ENCODE measurements at regions not wholly inside any gene's neighbourhood (a gene's known extent, or its start where the extent isn't known, plus 50 kb on each side); places are given as distances from the start of the nearest gene placed in this dataset.

DNA sequence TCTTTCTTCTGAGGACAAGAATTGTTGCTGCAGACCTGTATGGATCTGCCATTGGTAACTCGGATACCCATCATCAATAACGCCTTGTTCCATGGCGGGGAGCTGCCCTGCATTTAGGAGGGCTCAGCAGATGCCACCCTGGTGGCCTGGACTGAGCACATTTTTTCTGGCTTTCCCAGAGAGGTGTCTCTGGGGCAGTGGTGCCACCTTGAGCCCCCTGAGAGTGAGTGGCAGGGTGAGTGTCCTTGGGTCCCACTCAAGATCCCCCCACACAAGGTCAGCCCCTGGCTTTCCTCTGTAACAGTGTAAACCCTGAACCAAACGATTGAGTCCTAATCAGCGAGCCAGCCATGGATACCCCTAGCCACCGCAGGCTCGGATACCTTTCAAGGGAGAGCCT is 258.6 kb downstream of the GLRX3 start:
- Histone ChIP-seq H3K4me3 (ENCODE audit: insufficient read depth in 1 of 2, low read depth in 1 of 2, low read length in 2 of 2) (no peak overlapping the region), H3K79me1 (replicated peaks; ENCODE audit: low read length, poor library complexity, severe bottlenecking) (no peaks in the 10 kb centered on the region), H2BK12ac (ENCODE audit: low read length in 2 of 2) (no peak overlapping the region), H3K18ac (ENCODE audit: low read depth in 1 of 2, low read length in 2 of 2) (no peak overlapping the region), H3K4me2 (ENCODE audit: low read length, poor library complexity, severe bottlenecking) (no peak overlapping the region), H3K9me3 (ENCODE audit: control insufficient read depth, low read length) (peaks cover 24% of the 10 kb centered on the region), H3K14ac (ENCODE audit: low read length in 2 of 2) (no peak overlapping the region), H3K4me1 (ENCODE audit: control insufficient read depth, insufficient read depth, low read depth, low read length) (no peaks in the 10 kb centered on the region), H3K36me3 (ENCODE audit: control insufficient read depth in 1 of 2, insufficient read depth in 2 of 2, low read depth in 1 of 2, low read length in 2 of 2) (no peaks in the 10 kb centered on the region), H2BK15ac (ENCODE audit: low read depth, poor library complexity, severe bottlenecking) (no peak overlapping the region), H2AFZ (ENCODE audit: low read depth, low read length) (no peak overlapping the region), H4K8ac (ENCODE audit: low read length) (no peak overlapping the region), H2AK5ac (ENCODE audit: low read length, severe bottlenecking) (no peak overlapping the region), H3K9ac (ENCODE audit: low read length) (no peak overlapping the region), H2BK5ac (ENCODE audit: low read depth, low read length, poor library complexity, severe bottlenecking) (no peak overlapping the region), H4K91ac (ENCODE audit: low read length) (no peak overlapping the region), H2BK120ac (ENCODE audit: low read depth, low read length) (no peak overlapping the region), H3K4ac (ENCODE audit: low read depth in 1 of 2, low read length in 2 of 2) (no peak overlapping the region), H3K27ac (ENCODE audit: low read length, poor library complexity, severe bottlenecking) (no peak overlapping the region), H3K27me3 (ENCODE audit: control insufficient read depth in 1 of 2, insufficient read depth in 1 of 2, low read length in 2 of 2) (no peaks in the 10 kb centered on the region), H3K23ac (ENCODE audit: low read length in 2 of 2) (no peak overlapping the region)
- no peak for DNase-seq
- WGBS = 71% methylated on average over 7 of the region's 7 CpGs

DNA sequence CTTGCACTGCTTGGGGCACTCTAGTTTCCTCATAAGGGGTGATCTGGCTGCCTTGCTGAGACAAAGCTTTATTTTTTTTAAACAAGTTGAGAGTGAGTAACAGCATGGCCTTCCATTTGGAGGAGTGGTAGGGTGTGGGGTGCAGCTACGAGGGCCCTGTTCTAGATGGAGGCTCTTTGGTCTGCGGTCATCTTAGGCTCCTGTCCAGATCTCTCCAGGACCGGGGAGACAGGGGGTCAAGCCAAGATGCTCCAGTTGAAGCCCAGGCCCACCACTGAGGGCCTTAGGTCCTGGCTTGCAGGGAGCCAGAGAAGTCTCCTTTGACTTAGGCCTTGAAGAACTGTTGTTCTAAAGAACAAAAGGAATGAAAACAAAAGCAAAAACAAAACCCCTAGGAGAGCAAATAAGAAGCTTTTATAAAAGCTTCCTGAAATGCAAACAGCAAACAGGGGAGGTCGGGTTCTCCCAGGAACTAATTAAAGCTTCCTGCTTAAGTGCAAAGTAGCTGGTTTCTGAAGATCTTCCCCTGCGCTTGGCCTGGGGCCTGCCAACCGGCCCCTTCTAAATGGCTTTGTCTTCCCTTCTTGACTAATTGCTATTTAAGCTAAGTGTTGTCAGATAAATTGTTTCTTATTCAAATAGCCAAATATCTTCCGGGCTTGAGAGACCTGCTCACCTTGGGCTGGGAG is 259.2 kb downstream of the GLRX3 start:
- no peak overlapping the region for H2BK5ac ChIP-seq (ENCODE audit: low read depth, low read length, poor library complexity, severe bottlenecking)
- no peak overlapping the region for H4K91ac ChIP-seq (ENCODE audit: low read length)
- H3K9ac ChIP-seq (ENCODE audit: low read length) = no peak overlapping the region
- no peak overlapping the region for H3K4ac ChIP-seq (ENCODE audit: low read depth in 1 of 2, low read length in 2 of 2)
- H3K4me3 ChIP-seq (ENCODE audit: insufficient read depth in 1 of 2, low read depth in 1 of 2, low read length in 2 of 2) = no peak overlapping the region
- 73% methylated on average over 6 of the region's 7 CpGs for WGBS
- H3K27me3 ChIP-seq (ENCODE audit: control insufficient read depth in 1 of 2, insufficient read depth in 1 of 2, low read length in 2 of 2) = no peaks in the 10 kb centered on the region
- no peak overlapping the region for H3K27ac ChIP-seq (ENCODE audit: low read length, poor library complexity, severe bottlenecking)
- H2AFZ ChIP-seq (ENCODE audit: low read depth, low read length) = no peak overlapping the region
- no peak overlapping the region for H2BK15ac ChIP-seq (ENCODE audit: low read depth, poor library complexity, severe bottlenecking)
- H2BK12ac ChIP-seq (ENCODE audit: low read length in 2 of 2) = no peak overlapping the region
- no peak overlapping the region for H3K23ac ChIP-seq (ENCODE audit: low read length in 2 of 2)
- no peak overlapping the region for H2AK5ac ChIP-seq (ENCODE audit: low read length, severe bottlenecking)
- no peak overlapping the region for H3K18ac ChIP-seq (ENCODE audit: low read depth in 1 of 2, low read length in 2 of 2)
- no peaks in the 10 kb centered on the region for H3K36me3 ChIP-seq (ENCODE audit: control insufficient read depth in 1 of 2, insufficient read depth in 2 of 2, low read depth in 1 of 2, low read length in 2 of 2)
- no peak for DNase-seq
- no peak overlapping the region for H2BK120ac ChIP-seq (ENCODE audit: low read depth, low read length)
- no peak overlapping the region for H4K8ac ChIP-seq (ENCODE audit: low read length)
- peaks cover 23% of the 10 kb centered on the region for H3K9me3 ChIP-seq (ENCODE audit: control insufficient read depth, low read length)
- H3K14ac ChIP-seq (ENCODE audit: low read length in 2 of 2) = no peak overlapping the region
- no peaks in the 10 kb centered on the region for H3K4me1 ChIP-seq (ENCODE audit: control insufficient read depth, insufficient read depth, low read depth, low read length)
- no peaks in the 10 kb centered on the region for H3K79me1 ChIP-seq (replicated peaks; ENCODE audit: low read length, poor library complexity, severe bottlenecking)
- H3K4me2 ChIP-seq (ENCODE audit: low read length, poor library complexity, severe bottlenecking) = no peak overlapping the region

DNA sequence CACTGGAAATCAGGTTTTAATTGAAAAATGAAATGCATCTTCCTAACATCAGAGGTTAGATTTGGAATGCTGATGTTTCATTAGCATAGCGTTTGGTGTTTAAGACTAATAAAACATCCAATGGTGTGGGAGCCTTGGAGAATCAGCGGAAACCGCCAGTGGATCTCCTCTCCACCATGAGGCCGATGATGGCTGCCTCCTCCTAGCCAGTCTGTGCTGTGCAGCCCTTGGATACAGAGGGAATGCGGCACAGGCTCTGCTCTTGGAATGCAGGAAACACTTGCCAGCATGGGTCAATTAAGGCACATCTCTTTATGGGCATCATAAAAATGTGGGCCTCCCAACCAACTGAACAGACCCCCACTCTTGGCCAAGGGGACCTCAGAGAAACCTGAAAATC is 259.9 kb downstream of the GLRX3 start:
- H3K4me3 ChIP-seq (ENCODE audit: insufficient read depth in 1 of 2, low read depth in 1 of 2, low read length in 2 of 2) = no peak overlapping the region
- no peak overlapping the region for H3K9ac ChIP-seq (ENCODE audit: low read length)
- H4K8ac ChIP-seq (ENCODE audit: low read length) = no peak overlapping the region
- no peak overlapping the region for H2BK15ac ChIP-seq (ENCODE audit: low read depth, poor library complexity, severe bottlenecking)
- H3K9me3 ChIP-seq (ENCODE audit: control insufficient read depth, low read length) = peaks cover 21% of the 10 kb centered on the region
- H2AFZ ChIP-seq (ENCODE audit: low read depth, low read length) = no peak overlapping the region
- no peak overlapping the region for H3K4me2 ChIP-seq (ENCODE audit: low read length, poor library complexity, severe bottlenecking)
- no peak overlapping the region for H3K23ac ChIP-seq (ENCODE audit: low read length in 2 of 2)
- H3K79me1 ChIP-seq (replicated peaks; ENCODE audit: low read length, poor library complexity, severe bottlenecking) = no peaks in the 10 kb centered on the region
- no peaks in the 10 kb centered on the region for H3K27me3 ChIP-seq (ENCODE audit: control insufficient read depth in 1 of 2, insufficient read depth in 1 of 2, low read length in 2 of 2)
- H3K36me3 ChIP-seq (ENCODE audit: control insufficient read depth in 1 of 2, insufficient read depth in 2 of 2, low read depth in 1 of 2, low read length in 2 of 2) = no peaks in the 10 kb centered on the region
- 90% methylated on average over 5 of the region's 5 CpGs for WGBS
- no peak overlapping the region for H3K27ac ChIP-seq (ENCODE audit: low read length, poor library complexity, severe bottlenecking)
- H3K4ac ChIP-seq (ENCODE audit: low read depth in 1 of 2, low read length in 2 of 2) = no peak overlapping the region
- H3K4me1 ChIP-seq (ENCODE audit: control insufficient read depth, insufficient read depth, low read depth, low read length) = no peaks in the 10 kb centered on the region
- no peak overlapping the region for H3K14ac ChIP-seq (ENCODE audit: low read length in 2 of 2)
- no peak overlapping the region for H2BK5ac ChIP-seq (ENCODE audit: low read depth, low read length, poor library complexity, severe bottlenecking)
- no peak overlapping the region for H3K18ac ChIP-seq (ENCODE audit: low read depth in 1 of 2, low read length in 2 of 2)
- no peak overlapping the region for H2BK12ac ChIP-seq (ENCODE audit: low read length in 2 of 2)
- no peak overlapping the region for H4K91ac ChIP-seq (ENCODE audit: low read length)
- no peak overlapping the region for H2BK120ac ChIP-seq (ENCODE audit: low read depth, low read length)
- H2AK5ac ChIP-seq (ENCODE audit: low read length, severe bottlenecking) = no peak overlapping the region
- DNase-seq = no peak

DNA sequence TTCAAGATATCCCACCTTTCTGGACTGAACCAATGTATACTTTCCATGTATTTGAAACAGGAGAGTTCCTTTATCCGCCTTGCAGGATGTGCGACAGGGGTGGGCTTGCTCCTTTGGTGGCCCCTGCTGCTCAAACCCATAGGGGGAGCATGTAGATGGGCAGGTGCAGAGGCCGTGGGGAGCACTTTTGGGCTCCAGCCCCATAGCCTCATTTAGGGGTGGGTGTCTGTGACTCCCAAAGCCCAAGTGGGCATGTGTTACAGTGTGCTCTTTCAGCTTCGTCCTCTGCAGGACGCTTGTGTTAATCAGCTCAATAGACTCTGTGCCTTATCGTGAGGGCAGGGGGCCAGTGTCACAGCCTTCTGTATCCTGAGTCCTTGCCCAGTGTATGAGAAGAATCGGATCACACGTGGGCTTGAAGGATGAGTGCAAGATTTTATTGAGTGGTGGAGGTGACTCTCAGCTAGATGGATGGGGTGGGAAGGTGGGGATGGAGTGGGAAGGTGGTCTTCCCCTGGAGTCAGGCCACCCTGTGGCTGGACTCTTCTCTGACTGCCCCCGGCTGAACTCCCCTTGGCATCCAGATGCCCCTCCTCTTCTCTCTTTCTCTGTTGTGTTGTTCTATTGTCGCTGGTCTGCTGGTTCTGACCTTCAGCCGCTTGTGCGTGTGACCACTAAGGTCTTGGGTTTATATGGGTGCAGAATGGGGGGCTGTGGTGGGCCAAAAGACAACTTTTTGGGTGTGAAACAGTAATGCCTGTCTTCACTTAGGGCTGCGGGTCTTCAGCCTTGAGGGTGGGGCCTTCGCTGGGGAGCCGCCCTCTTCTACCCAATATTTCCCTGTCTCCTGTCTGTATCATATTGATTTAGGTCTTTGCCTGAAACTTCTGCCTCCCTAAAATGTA is 262.2 kb downstream of the GLRX3 start:
- Histone ChIP-seq H3K23ac (ENCODE audit: low read length in 2 of 2) (no peak overlapping the region), H4K8ac (ENCODE audit: low read length) (no peak overlapping the region), H3K36me3 (ENCODE audit: control insufficient read depth in 1 of 2, insufficient read depth in 2 of 2, low read depth in 1 of 2, low read length in 2 of 2) (no peaks in the 10 kb centered on the region), H3K9ac (ENCODE audit: low read length) (no peak overlapping the region), H2BK12ac (ENCODE audit: low read length in 2 of 2) (no peak overlapping the region), H2BK15ac (ENCODE audit: low read depth, poor library complexity, severe bottlenecking) (no peak overlapping the region), H3K4me1 (ENCODE audit: control insufficient read depth, insufficient read depth, low read depth, low read length) (no peaks in the 10 kb centered on the region), H3K27me3 (ENCODE audit: control insufficient read depth in 1 of 2, insufficient read depth in 1 of 2, low read length in 2 of 2) (no peaks in the 10 kb centered on the region), H3K4ac (ENCODE audit: low read depth in 1 of 2, low read length in 2 of 2) (no peak overlapping the region), H3K9me3 (ENCODE audit: control insufficient read depth, low read length) (peaks cover 21% of the 10 kb centered on the region), H3K4me3 (ENCODE audit: insufficient read depth in 1 of 2, low read depth in 1 of 2, low read length in 2 of 2) (no peak overlapping the region), H2BK5ac (ENCODE audit: low read depth, low read length, poor library complexity, severe bottlenecking) (no peak overlapping the region), H2AK5ac (ENCODE audit: low read length, severe bottlenecking) (no peak overlapping the region), H2BK120ac (ENCODE audit: low read depth, low read length) (no peak overlapping the region), H3K4me2 (ENCODE audit: low read length, poor library complexity, severe bottlenecking) (no peak overlapping the region), H3K18ac (ENCODE audit: low read depth in 1 of 2, low read length in 2 of 2) (no peak overlapping the region), H3K14ac (ENCODE audit: low read length in 2 of 2) (no peak overlapping the region), H3K79me1 (replicated peaks; ENCODE audit: low read length, poor library complexity, severe bottlenecking) (no peaks in the 10 kb centered on the region), H3K27ac (ENCODE audit: low read length, poor library complexity, severe bottlenecking) (no peak overlapping the region), H4K91ac (ENCODE audit: low read length) (no peak overlapping the region), H2AFZ (ENCODE audit: low read depth, low read length) (no peak overlapping the region)
- WGBS = 80% methylated on average over 11 of the region's 15 CpGs
- DNase-seq = no peak
